ENCODE measurements at regions not wholly inside any gene's neighbourhood (a gene's known extent, or its start where the extent isn't known, plus 50 kb on each side); places are given as distances from the start of the nearest gene placed in this dataset.

GRCh38 chr5:179411161-179411841 is 66.0 kb upstream of the ADAMTS2 start:
- TF ChIP-seq CTCF (IDR thresholded peaks at IDR 0.05), result no peak
- TF ChIP-seq POLR2A (IDR thresholded peaks at IDR 0.05), result no peak

All from lower leg skin (tissue), 3 donors.